ENCODE measurements at regions not wholly inside any gene's neighbourhood (a gene's known extent, or its start where the extent isn't known, plus 50 kb on each side); places are given as distances from the start of the nearest gene placed in this dataset.

DNA sequence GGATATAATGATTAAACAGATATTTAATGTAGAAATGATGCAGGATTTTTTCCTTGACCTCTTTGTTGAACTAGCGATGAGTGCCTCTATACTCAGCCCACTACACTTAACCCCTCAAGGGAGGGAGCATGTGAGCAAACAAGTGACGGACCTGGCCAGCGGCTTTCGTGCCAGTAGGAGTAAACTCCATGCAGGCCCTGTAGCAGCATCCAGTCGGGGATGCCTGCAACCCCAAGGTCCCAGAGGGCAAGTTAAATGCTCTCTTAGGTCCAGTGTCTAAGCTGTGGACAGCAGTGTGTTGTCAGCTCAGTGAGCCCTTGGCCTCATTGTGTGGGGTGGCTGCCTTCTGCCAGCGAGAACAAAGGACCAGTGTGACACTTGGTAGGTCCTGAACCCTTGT lies 708.7 kb downstream of the TECRL start:
- no peaks in the 10 kb centered on the region for H3K27me3 Mint-ChIP-seq
- H3K4me1 ChIP-seq (ENCODE audit: control insufficient read depth in 1 of 2, extremely low read depth in 1 of 2, insufficient read depth in 2 of 2, low read length in 2 of 2): no peaks in the 10 kb centered on the region
- no peak overlapping the region for H3K4me3 ChIP-seq (ENCODE audit: control insufficient read depth in 1 of 2, extremely low read depth in 1 of 2, low read length in 1 of 2)
- peaks cover 0 to 17% (median 7%) of the 10 kb centered on the region in 3 donors for H3K9me3 Mint-ChIP-seq
- H3K36me3 Mint-ChIP-seq: no peaks in the 10 kb centered on the region
- H3K9me3 ChIP-seq: no peaks in the 10 kb centered on the region
- WGBS (ENCODE audit: insufficient coverage): 72% methylated on average over 5 of the region's 6 CpGs
- POLR2A ChIA-PET: interaction anchor here in 1 of 2 donors (0.7 kb wide), 1 partner anchor 866 kb away, joined by 7 read pairs; no protein-coding TSS in a partner anchor
- DNase-seq (no peak), ATAC-seq (replicated peaks in 1 of 4) (no peak)
- H3K27ac Mint-ChIP-seq: no peak overlapping the region
- H3K4me1 Mint-ChIP-seq: no peaks in the 10 kb centered on the region
- H3K27ac ChIP-seq (ENCODE audit: low read length): no peak overlapping the region
- no peaks in the 10 kb centered on the region for H3K36me3 ChIP-seq (ENCODE audit: control insufficient read depth in 2 of 2, extremely low read depth in 1 of 2, insufficient read depth in 1 of 2, low read length in 1 of 2)
- H3K27me3 ChIP-seq (replicated peaks in 1 of 2; ENCODE audit: control insufficient read depth in 2 of 2, extremely low read depth in 1 of 2, insufficient read depth in 2 of 2, low read length in 1 of 2): no peaks in the 10 kb centered on the region
- CTCF ChIA-PET: interaction anchor here in 1 of 2 donors (0.6 kb wide), 1 partner anchor 42 kb away, joined by 5 read pairs; no protein-coding TSS in a partner anchor
- no peak overlapping the region for H3K4me3 Mint-ChIP-seq

DNA sequence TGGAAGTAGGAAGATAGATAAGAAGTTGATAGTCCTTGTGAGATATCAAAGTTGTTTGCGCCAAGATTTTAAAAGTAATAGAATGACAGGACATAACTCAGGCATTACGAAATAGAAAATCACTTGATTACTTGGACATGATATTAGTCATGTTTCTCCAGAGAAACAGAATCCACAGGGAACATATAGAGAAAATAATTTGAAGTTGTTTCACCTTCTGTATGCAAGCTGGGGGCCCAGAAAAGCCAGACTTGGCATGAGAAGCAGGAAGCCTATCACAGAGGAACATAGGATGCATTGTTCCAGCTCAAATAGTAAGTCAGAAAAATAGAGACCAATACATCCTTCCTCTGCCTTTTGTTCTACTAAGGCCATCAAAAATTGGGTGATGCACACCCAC lies 715.9 kb downstream of the TECRL start:
- Histone ChIP-seq H3K27ac (ENCODE audit: low read length) (no peak overlapping the region), H3K4me1 (ENCODE audit: control insufficient read depth in 1 of 2, extremely low read depth in 1 of 2, insufficient read depth in 2 of 2, low read length in 2 of 2) (no peaks in the 10 kb centered on the region), H3K4me3 (ENCODE audit: control insufficient read depth in 1 of 2, extremely low read depth in 1 of 2, low read length in 1 of 2) (no peak overlapping the region), H3K27me3 (replicated peaks in 1 of 2; ENCODE audit: control insufficient read depth in 2 of 2, extremely low read depth in 1 of 2, insufficient read depth in 2 of 2, low read length in 1 of 2) (no peaks in the 10 kb centered on the region), H3K9me3 (no peaks in the 10 kb centered on the region), H3K36me3 (ENCODE audit: control insufficient read depth in 2 of 2, extremely low read depth in 1 of 2, insufficient read depth in 1 of 2, low read length in 1 of 2) (no peaks in the 10 kb centered on the region)
- ATAC-seq (replicated peaks in 1 of 4) (no peak), DNase-seq (no peak)
- WGBS (ENCODE audit: insufficient coverage): no CpG with 5 or more reads among the region's 2 CpGs
- no peaks in the 10 kb centered on the region for H3K4me1 Mint-ChIP-seq
- CTCF ChIA-PET: no interaction called here
- H3K4me3 Mint-ChIP-seq: no peak overlapping the region
- no peak overlapping the region for H3K27ac Mint-ChIP-seq
- H3K36me3 Mint-ChIP-seq: no peaks in the 10 kb centered on the region
- H3K9me3 Mint-ChIP-seq: peaks cover 7 to 28% (median 19%) of the 10 kb centered on the region in 3 donors
- no peaks in the 10 kb centered on the region for H3K27me3 Mint-ChIP-seq
- POLR2A ChIA-PET: no interaction called here

DNA sequence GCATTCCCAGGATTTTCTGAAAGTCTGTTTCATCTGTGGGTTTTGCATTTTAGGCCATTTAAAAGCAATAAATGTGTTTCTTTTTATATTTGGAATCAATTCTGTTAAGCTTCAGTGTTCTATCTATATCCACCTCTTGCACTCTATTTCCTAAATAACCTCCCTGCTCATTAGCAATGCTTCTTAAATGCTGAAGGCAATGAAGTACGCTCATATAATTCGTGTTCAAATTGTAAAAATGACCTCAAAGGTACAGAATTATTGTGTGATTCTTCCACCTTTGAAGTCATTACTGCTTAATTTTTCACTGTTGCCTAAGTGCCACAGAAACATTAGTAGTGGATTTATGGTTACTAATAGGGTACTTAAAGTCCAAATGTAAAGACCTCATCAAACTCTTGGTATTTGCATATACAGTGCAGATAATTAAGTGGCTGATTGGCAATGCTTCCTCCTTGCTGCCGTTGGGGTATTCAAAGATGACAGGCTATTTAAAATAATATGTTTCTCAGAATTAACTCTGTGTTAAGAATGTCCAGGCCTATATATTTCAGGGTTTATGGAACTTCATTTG lies 730.8 kb downstream of the TECRL start:
- Mint-ChIP-seq H3K27me3 (no peaks in the 10 kb centered on the region), H3K9me3 (peaks cover 4 to 9% (median 8%) of the 10 kb centered on the region in 3 donors), H3K4me1 (no peaks in the 10 kb centered on the region), H3K36me3 (no peaks in the 10 kb centered on the region), H3K27ac (no peak overlapping the region), H3K4me3 (no peak overlapping the region)
- no peak overlapping the region for H3K27ac ChIP-seq (ENCODE audit: low read length)
- no peak for DNase-seq
- ATAC-seq (replicated peaks in 1 of 4): no peak
- peaks cover 2% of the 10 kb centered on the region for H3K9me3 ChIP-seq
- no peak overlapping the region for H3K4me3 ChIP-seq (ENCODE audit: control insufficient read depth in 1 of 2, extremely low read depth in 1 of 2, low read length in 1 of 2)
- ChIA-PET POLR2A (no interaction called here), CTCF (no interaction called here)
- no peaks in the 10 kb centered on the region for H3K4me1 ChIP-seq (ENCODE audit: control insufficient read depth in 1 of 2, extremely low read depth in 1 of 2, insufficient read depth in 2 of 2, low read length in 2 of 2)
- no peaks in the 10 kb centered on the region for H3K27me3 ChIP-seq (replicated peaks in 1 of 2; ENCODE audit: control insufficient read depth in 2 of 2, extremely low read depth in 1 of 2, insufficient read depth in 2 of 2, low read length in 1 of 2)
- no peaks in the 10 kb centered on the region for H3K36me3 ChIP-seq (ENCODE audit: control insufficient read depth in 2 of 2, extremely low read depth in 1 of 2, insufficient read depth in 1 of 2, low read length in 1 of 2)
- 80% methylated on average over 1 of the region's 3 CpGs for WGBS (ENCODE audit: insufficient coverage)

DNA sequence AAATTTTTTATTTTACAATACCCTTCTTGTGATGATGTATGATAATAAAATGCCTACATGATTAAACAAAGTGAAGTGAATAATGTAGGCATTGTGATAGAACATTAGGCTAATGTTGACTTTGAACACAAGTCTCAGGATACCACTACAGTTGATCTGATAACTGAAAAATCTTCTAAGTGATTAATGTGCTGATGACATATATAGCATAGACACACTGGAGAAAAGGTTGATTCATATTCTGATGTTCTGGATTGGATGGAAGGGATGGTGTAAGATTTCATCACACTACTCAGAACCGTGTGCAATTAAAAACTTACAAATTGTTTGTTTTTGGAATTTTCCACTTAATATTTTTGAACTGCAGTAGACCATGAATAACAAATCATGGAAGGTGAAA lies 738.5 kb downstream of the TECRL start:
- Histone ChIP-seq H3K9me3 (no peaks in the 10 kb centered on the region), H3K4me1 (ENCODE audit: control insufficient read depth in 1 of 2, extremely low read depth in 1 of 2, insufficient read depth in 2 of 2, low read length in 2 of 2) (no peaks in the 10 kb centered on the region), H3K27ac (ENCODE audit: low read length) (no peak overlapping the region), H3K4me3 (ENCODE audit: control insufficient read depth in 1 of 2, extremely low read depth in 1 of 2, low read length in 1 of 2) (no peak overlapping the region), H3K27me3 (replicated peaks in 1 of 2; ENCODE audit: control insufficient read depth in 2 of 2, extremely low read depth in 1 of 2, insufficient read depth in 2 of 2, low read length in 1 of 2) (no peaks in the 10 kb centered on the region), H3K36me3 (ENCODE audit: control insufficient read depth in 2 of 2, extremely low read depth in 1 of 2, insufficient read depth in 1 of 2, low read length in 1 of 2) (no peaks in the 10 kb centered on the region)
- Mint-ChIP-seq H3K9me3 (peaks cover 11 to 34% (median 14%) of the 10 kb centered on the region in 3 donors), H3K36me3 (no peaks in the 10 kb centered on the region), H3K27ac (no peak overlapping the region), H3K27me3 (no peaks in the 10 kb centered on the region), H3K4me1 (no peaks in the 10 kb centered on the region), H3K4me3 (no peak overlapping the region)
- no CpG with 5 or more reads among the region's 1 CpG for WGBS (ENCODE audit: insufficient coverage)
- POLR2A ChIA-PET: no interaction called here
- DNase-seq (no peak), ATAC-seq (replicated peaks in 1 of 4) (no peak)
- CTCF ChIA-PET: no interaction called here

DNA sequence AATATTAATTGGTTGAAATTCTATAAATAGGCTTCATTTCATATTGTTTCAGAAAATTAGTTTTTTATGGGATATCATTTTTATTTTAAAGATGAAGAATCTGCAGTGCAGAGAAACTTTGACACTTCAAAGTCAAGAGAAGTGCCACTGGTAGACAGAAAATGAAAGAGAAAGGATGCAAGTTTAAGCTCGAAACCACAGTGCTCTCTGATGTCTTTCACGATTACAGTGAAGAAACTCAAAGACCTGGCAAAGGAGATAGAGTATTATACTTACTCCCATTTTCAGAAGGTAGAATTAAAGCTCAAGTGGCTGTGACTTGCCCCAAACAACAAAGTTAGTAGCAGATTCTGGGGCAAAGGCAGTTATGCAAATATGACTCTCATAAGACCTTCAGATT lies 745.4 kb downstream of the TECRL start:
- Histone ChIP-seq H3K27me3 (replicated peaks in 1 of 2; ENCODE audit: control insufficient read depth in 2 of 2, extremely low read depth in 1 of 2, insufficient read depth in 2 of 2, low read length in 1 of 2) (no peaks in the 10 kb centered on the region), H3K9me3 (no peaks in the 10 kb centered on the region), H3K4me1 (ENCODE audit: control insufficient read depth in 1 of 2, extremely low read depth in 1 of 2, insufficient read depth in 2 of 2, low read length in 2 of 2) (no peaks in the 10 kb centered on the region), H3K27ac (ENCODE audit: low read length) (no peak overlapping the region), H3K36me3 (ENCODE audit: control insufficient read depth in 2 of 2, extremely low read depth in 1 of 2, insufficient read depth in 1 of 2, low read length in 1 of 2) (no peaks in the 10 kb centered on the region), H3K4me3 (ENCODE audit: control insufficient read depth in 1 of 2, extremely low read depth in 1 of 2, low read length in 1 of 2) (no peak overlapping the region)
- ChIA-PET CTCF (interaction anchor here in 1 of 2 donors (0.6 kb wide), 1 partner anchor 1124 kb away, joined by 3 read pairs; no protein-coding TSS in a partner anchor), POLR2A (no interaction called here)
- WGBS (ENCODE audit: insufficient coverage): no CpG with 5 or more reads among the region's 2 CpGs
- DNase-seq (no peak), ATAC-seq (replicated peaks in 1 of 4) (no peak)
- Mint-ChIP-seq H3K36me3 (no peaks in the 10 kb centered on the region), H3K27ac (no peak overlapping the region), H3K4me3 (no peak overlapping the region), H3K27me3 (no peaks in the 10 kb centered on the region), H3K9me3 (peaks cover 9 to 38% (median 14%) of the 10 kb centered on the region in 3 donors), H3K4me1 (no peaks in the 10 kb centered on the region)

DNA sequence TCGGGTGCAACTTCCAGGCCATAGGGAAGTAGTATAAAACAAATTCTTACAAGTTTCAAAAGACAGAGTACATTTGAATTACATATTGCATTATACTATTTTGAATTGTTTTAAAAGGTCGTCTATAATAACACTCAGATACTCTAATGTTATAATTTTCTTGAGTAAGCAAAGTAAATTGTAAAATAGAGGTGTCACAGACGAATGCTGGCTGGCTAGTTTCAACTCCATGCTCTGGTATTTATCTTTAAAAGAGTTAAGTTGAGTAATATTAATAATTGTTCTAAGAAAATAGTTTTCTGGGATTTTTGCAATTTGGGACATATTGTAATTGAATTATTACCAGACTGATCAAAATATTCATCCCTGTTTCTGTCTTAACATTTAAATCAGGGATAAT lies 764.9 kb downstream of the TECRL start:
- H3K9me3 ChIP-seq: no peaks in the 10 kb centered on the region
- no peaks in the 10 kb centered on the region for H3K36me3 ChIP-seq (ENCODE audit: control insufficient read depth in 2 of 2, extremely low read depth in 1 of 2, insufficient read depth in 1 of 2, low read length in 1 of 2)
- H3K4me3 Mint-ChIP-seq: no peak overlapping the region
- ATAC-seq (replicated peaks in 1 of 4) (no peak), DNase-seq (no peak)
- H3K9me3 Mint-ChIP-seq: peaks cover 0 to 12% (median 4%) of the 10 kb centered on the region in 3 donors
- H3K27me3 Mint-ChIP-seq: no peaks in the 10 kb centered on the region
- ChIA-PET CTCF (no interaction called here), POLR2A (no interaction called here)
- WGBS (ENCODE audit: insufficient coverage): no CpG with 5 or more reads among the region's 3 CpGs
- H3K4me3 ChIP-seq (ENCODE audit: control insufficient read depth in 1 of 2, extremely low read depth in 1 of 2, low read length in 1 of 2): no peak overlapping the region
- no peaks in the 10 kb centered on the region for H3K36me3 Mint-ChIP-seq
- H3K27me3 ChIP-seq (replicated peaks in 1 of 2; ENCODE audit: control insufficient read depth in 2 of 2, extremely low read depth in 1 of 2, insufficient read depth in 2 of 2, low read length in 1 of 2): no peaks in the 10 kb centered on the region
- H3K27ac Mint-ChIP-seq: no peak overlapping the region
- no peaks in the 10 kb centered on the region for H3K4me1 ChIP-seq (ENCODE audit: control insufficient read depth in 1 of 2, extremely low read depth in 1 of 2, insufficient read depth in 2 of 2, low read length in 2 of 2)
- H3K27ac ChIP-seq (ENCODE audit: low read length): no peak overlapping the region
- H3K4me1 Mint-ChIP-seq: no peaks in the 10 kb centered on the region

DNA sequence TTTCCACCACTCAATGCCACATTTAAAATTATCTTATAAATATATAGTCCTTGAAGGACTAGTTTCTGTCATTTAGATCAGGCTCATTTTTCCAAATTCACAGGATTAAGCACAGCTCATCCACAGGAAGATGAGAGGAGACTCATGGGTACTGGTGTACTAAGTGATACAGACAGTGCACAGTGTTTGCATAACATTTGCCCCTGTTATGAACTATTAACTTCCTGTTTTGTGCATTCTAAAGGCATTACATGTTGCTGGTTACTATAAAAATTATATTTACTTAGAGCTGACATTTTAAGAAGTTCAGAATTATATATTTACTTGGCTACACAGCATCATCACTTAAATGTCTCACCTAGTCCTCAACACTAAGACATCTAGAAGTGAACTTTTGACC lies 772.0 kb downstream of the TECRL start:
- Mint-ChIP-seq H3K27me3 (no peaks in the 10 kb centered on the region), H3K4me1 (no peaks in the 10 kb centered on the region), H3K9me3 (peaks cover 8 to 23% (median 8%) of the 10 kb centered on the region in 3 donors), H3K4me3 (no peak overlapping the region), H3K36me3 (no peaks in the 10 kb centered on the region), H3K27ac (no peak overlapping the region)
- H3K27ac ChIP-seq (ENCODE audit: low read length): no peak overlapping the region
- ATAC-seq (replicated peaks in 1 of 4) (no peak), DNase-seq (no peak)
- no peaks in the 10 kb centered on the region for H3K4me1 ChIP-seq (ENCODE audit: control insufficient read depth in 1 of 2, extremely low read depth in 1 of 2, insufficient read depth in 2 of 2, low read length in 2 of 2)
- POLR2A ChIA-PET: no interaction called here
- H3K36me3 ChIP-seq (ENCODE audit: control insufficient read depth in 2 of 2, extremely low read depth in 1 of 2, insufficient read depth in 1 of 2, low read length in 1 of 2): no peaks in the 10 kb centered on the region
- no peaks in the 10 kb centered on the region for H3K9me3 ChIP-seq
- no peak overlapping the region for H3K4me3 ChIP-seq (ENCODE audit: control insufficient read depth in 1 of 2, extremely low read depth in 1 of 2, low read length in 1 of 2)
- CTCF ChIA-PET: no interaction called here
- no peaks in the 10 kb centered on the region for H3K27me3 ChIP-seq (replicated peaks in 1 of 2; ENCODE audit: control insufficient read depth in 2 of 2, extremely low read depth in 1 of 2, insufficient read depth in 2 of 2, low read length in 1 of 2)
